NCI-H1092 treated with DMSO at 0.1 percent for 48 hours (cell line): ENCODE measurements at regions not wholly inside any gene's neighbourhood (a gene's known extent, or its start where the extent isn't known, plus 50 kb on each side); places are given as distances from the start of the nearest gene placed in this dataset.
A peak's percentile ranks its signal among the peaks of the same experiment; 100 is the strongest.
"Not testable (repeated sequence)": the region's sequence is repeated elsewhere in the genome, so short reads cannot be mapped to it uniquely, and the experiment has no call there.

Experiments
- DNase-seq: peaks from one replicate; lab custom pipeline; 2025; lab: John Stamatoyannopoulos, UW

- no peak for DNase-seq
Observed at GRCh38 chr2:163187119-163187518, 348.6 kb upstream of the KCNH7 start.

GRCh38 chr2:163185160-163185559 lies 346.6 kb upstream of the KCNH7 start:
- DNase-seq, result no peak

GRCh38 chr2:163182764-163183354 lies 344.3 kb upstream of the KCNH7 start:
- peak; percentile 44 for DNase-seq

DNA sequence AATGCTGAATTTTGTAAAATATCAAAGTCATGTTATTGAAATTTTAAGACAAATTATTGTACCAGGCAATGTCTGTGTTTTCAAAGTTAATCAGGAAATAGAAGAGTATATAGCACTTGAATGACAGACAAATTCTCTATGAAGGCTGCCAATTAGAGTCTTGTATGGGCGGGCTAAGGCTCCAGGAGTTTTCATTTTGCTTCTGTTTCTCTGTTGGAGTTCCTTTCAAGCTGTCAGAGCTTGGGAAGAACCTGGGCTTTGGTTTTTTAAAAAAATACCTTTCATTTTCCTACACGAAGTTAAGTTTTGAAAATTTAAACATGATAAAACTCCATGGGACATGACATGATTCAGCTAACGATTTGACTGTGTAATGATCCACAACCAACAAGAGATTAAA lies 339.0 kb upstream of the KCNH7 start:
- DNase-seq, result no peak

- DNase-seq, result no peak
Observed at GRCh38 chr2:163175294-163175693, 336.7 kb upstream of the KCNH7 start.

DNA sequence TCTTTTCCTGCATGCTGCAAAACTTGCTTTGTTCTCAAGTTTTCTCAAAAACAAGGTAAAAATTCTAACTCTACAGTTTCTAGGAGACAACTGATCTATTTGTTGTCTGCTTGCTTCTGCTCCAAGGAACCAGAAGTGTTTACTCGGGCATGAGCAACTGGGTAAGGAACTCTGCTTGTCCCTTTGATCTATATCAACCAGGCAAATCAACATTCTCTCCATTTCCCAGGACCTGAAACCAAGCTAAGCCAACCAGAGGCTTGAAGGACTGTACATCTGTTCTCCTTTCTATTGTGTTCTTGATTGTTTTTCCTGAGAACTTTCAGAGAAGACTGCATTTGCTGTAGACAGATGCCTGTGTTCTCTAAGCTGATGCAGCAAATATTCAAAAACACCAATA lies 335.0 kb upstream of the KCNH7 start:
- no peak for DNase-seq

GRCh38 chr2:163171786-163172530 lies 333.4 kb upstream of the KCNH7 start:
- no peak for DNase-seq

DNA sequence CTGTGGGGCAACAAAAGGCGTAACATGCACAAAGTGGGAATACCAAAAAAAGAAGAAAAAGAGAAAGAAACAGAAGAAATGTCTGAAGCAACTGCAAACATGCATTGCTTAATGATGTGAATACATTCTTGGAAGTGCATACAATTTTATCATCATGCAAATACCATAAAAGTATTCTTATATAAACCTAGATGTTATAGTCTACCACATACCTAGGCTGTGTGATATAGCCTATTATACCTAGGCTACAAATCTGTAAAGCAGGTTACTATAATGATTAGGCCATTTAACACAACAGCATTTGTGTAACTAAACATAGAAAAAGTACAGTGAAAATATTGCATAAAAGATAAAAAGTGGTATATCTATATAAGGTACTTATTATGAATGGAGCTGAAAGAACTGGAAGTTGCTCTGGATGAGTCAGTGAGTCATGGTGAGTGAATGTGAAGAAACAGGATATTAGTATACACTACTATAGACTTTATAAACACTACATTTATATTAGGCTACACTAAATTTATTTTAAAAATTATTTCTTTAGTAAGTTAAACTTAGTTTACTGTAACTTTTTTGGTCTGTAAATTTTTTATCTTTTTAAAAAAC lies 319.4 kb upstream of the KCNH7 start:
- DNase-seq, result no peak

DNA sequence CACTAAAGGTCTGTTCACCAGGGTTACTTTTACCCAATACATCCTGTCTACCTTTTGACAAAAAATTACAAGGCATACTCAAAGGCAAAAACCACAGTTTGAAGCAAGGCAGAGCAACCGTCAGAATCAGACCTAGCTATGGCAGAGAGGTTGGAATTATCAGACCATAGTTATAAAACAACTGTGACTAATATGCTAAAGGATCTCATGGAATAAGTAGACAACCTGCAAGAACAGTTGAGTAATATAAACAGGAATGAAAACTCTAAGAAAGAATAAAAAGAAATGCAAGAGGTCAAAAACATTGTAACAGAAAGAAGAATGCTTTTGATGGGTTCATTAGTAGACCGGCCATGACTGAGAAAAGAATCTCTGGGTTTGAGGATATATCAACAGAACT lies 318.8 kb upstream of the KCNH7 start:
- no peak for DNase-seq

DNA sequence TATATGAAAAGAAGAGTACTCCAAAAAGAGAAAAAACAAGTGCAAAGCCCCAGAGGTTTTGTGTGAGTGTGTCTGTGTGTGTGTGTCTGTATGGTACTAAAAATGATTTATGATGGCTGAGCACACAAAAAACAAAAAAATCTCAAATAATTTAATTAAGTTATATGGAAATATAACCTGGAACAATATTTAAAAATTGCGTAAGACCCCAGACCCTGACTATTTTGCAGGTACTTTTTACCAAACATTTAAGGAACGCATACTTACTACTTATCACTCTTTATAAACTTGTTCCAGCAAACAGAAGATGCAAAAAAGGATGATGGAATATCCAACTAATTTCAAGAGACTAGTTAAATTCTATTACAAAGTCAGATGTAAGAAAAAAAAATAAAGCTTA lies 317.4 kb upstream of the KCNH7 start:
- no peak for DNase-seq

DNA sequence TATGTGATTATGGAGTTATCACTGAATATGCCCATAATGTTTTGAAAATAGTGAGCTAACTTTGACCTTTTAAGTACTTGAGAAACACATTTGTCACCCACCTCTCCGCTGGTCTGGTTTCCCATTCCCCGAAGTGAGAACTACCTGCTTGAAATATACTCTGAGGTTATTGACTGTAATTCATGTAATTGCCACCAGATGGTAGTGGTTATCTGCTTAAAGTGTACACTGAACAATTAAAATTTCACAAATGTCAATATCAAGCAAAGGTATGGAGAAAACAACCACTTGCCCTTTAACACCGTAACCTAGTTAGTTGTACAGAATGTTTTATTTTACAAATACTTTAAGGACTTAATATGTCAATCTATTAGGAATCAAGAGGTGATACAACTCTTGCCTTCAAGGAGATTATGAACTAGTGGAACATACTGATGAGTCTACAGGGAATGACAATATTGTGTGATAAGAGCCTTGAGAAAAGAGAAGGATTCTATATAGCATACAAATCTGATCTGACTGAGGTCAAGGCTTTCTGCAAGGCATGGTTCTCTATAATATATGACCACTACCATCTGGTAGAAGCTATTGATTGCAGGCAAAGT lies 316.8 kb upstream of the KCNH7 start:
- peak; percentile 22 for DNase-seq

GRCh38 chr2:163142618-163143017 lies 304.1 kb upstream of the KCNH7 start:
- no peak for DNase-seq

DNA sequence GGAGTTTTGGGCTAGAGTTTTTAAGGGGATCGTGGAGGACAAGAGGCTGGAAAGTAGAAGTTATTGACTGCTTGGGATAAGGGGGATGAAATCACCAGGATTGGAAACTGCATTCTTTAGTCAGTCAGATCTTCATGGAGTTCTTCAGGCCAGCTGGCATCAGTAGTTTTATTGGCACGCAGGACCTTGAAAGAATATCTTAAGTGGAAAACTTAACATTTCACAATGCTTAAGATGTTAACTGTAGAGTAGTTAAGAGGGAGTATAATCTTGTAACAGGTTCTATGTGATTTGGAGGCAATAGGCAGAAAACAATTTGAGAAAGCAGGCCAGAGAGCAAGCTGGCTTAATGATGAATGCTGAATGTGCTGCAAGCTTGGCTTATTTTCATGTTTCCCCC lies 300.4 kb upstream of the KCNH7 start:
- DNase-seq, result no peak

- no peak for DNase-seq
Observed at GRCh38 chr2:163135256-163135655, 296.7 kb upstream of the KCNH7 start.

- DNase-seq, result no peak
Observed at GRCh38 chr2:163133602-163134001, 295.0 kb upstream of the KCNH7 start.

GRCh38 chr2:163132850-163133249 lies 294.3 kb upstream of the KCNH7 start:
- DNase-seq, result peak; percentile 43

DNA sequence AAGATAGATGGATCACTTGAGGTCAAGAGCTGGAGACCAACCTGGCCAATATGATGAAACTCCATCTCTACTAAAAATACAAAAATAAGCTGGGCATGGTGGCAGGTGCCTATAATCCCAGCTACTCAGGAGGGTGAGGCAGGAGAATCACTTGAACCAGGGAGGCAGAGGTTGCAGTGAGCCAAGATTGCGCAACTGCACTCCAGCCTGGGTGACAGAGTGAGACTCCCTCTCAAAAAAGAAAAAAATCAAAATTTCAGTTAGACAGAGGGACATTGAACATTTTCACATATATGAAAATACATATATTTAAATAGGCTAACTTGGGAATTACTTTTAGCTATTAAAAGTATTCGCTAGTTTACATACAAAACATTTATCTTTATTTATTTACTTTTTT lies 293.6 kb upstream of the KCNH7 start:
- not testable (repeated sequence) for DNase-seq

DNA sequence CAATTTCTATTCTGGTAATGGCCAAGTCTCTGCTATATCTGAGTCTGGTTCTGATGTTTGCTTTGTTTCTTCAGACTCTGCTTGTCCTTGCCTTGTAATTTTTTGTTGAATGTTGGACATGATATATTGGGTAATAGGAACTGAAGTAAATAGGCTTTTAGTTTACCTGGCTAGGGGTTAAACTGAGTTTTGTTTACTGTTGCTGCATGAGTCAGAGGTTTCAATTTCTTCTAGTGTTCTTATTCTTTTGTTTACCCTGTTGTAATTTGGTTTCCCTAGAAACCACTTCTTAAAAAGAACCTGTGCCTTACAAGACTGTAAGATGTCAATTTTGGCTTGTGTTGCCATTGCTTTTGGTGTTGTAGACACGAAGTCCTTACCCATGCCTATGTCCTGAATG lies 285.0 kb upstream of the KCNH7 start:
- DNase-seq, result no peak

- DNase-seq, result no peak
Observed at GRCh38 chr2:163122257-163122656, 283.7 kb upstream of the KCNH7 start.

GRCh38 chr2:163121483-163121882 lies 282.9 kb upstream of the KCNH7 start:
- no peak for DNase-seq

GRCh38 chr2:163119966-163120365 lies 281.4 kb upstream of the KCNH7 start:
- DNase-seq, result no peak

- no peak for DNase-seq
Observed at GRCh38 chr2:163086940-163087339, 248.4 kb upstream of the KCNH7 start.

DNA sequence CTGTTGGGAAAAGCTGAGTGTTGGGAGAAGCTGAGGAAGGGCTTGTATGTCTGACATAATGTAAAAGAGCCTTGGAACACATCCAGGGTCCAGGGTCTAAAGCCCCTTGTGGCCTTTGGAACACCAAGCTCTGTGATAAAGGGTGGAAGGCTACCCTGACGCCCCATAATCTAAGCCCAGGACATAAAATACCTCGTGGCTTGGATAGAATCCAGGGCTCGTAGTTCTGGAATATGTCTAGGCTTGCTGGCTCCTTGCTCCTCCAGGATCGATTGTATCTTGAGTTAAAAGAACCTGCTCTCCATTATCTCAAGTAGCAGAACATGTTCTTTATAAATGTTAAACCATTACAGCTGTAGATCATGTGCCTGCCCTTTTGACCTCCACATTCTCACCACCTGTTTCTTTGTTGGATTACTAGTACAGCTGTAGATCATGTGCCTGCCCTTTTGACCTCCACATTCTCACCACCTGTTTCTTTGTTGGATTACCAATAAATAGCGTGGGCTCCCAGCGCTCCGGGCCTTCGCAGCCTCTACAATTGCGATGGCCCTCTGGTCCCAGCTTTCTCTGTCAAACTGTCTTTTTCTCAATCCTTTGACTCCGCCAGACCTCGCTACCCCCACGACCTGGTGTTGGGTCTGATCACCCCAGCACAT lies 246.9 kb upstream of the KCNH7 start:
- not testable (repeated sequence) for DNase-seq
